Kidney (tissue), 13 donors: ENCODE measurements at regions not wholly inside any gene's neighbourhood (a gene's known extent, or its start where the extent isn't known, plus 50 kb on each side); places are given as distances from the start of the nearest gene placed in this dataset.

Source experiments
- DNase-seq, 5 donors: peaks; one replicate each; pipeline ENCODE4 v3.0.0-alpha.2; 2013 to 2020
- FAIRE-seq: peaks from 2 replicates; lab custom pipeline; 2012; peaks lifted over from hg19 to GRCh38; lab: Jason Lieb, UNC
- H3K27ac ChIP-seq, 2 donors: one replicate each; pipeline ENCODE4 v1.7.0; 2013; ENCODE audit warnings: low read depth in 2 of 2, low read length in 2 of 2, inconsistent platforms in 1 of 2
- H3K27me3 ChIP-seq: one replicate; pipeline ENCODE4 v1.7.1; 2013; ENCODE audit warnings: low read length, inconsistent platforms; ENCODE audit not compliant: control insufficient read depth, insufficient read depth
- H3K36me3 ChIP-seq, 3 donors: one replicate each; pipeline versions ENCODE4 v1.7.0 to v1.7.1; 2013; ENCODE audit warnings: low read length in 3 of 3, control low read depth in 1 of 3, inconsistent platforms in 1 of 3; ENCODE audit not compliant: insufficient read depth in 3 of 3, control insufficient read depth in 2 of 3
- H3K4me1 ChIP-seq, 3 donors: one replicate each; pipeline versions ENCODE4 v1.7.0 to v1.7.1; 2013; ENCODE audit warnings: low read length in 3 of 3, inconsistent platforms in 1 of 3, low read depth in 1 of 3; ENCODE audit not compliant: control insufficient read depth in 2 of 3, insufficient read depth in 2 of 3
- H3K4me3 ChIP-seq, 3 donors: one replicate each; pipeline versions ENCODE4 v1.7.0 to v1.8.1; 2013; ENCODE audit warnings: low read length in 3 of 3, control low read depth in 1 of 3, inconsistent platforms in 1 of 3
- H3K9ac ChIP-seq, 3 donors: one replicate each; pipeline versions ENCODE4 v1.7.0 to v1.7.1; 2013; ENCODE audit warnings: low read length in 3 of 3, control low read depth in 1 of 3, inconsistent platforms in 1 of 3
- H3K9me3 ChIP-seq, 3 donors: one replicate each; pipeline versions ENCODE4 v1.7.0 to v1.7.1; 2013; ENCODE audit warnings: low read length in 3 of 3, control low read depth in 1 of 3, inconsistent platforms in 1 of 3; ENCODE audit not compliant: control insufficient read depth in 2 of 3, insufficient read depth in 1 of 3
- CTCF ChIP-seq: IDR thresholded peaks from 3 replicates; pipeline ENCODE4 v1.5.1; 2012; ENCODE audit warnings: mild to moderate bottlenecking, moderate library complexity, borderline replicate concordance; ENCODE audit not compliant: insufficient read depth; ENCODE audit errors: extremely low read depth
- intact Hi-C: fragments of 100-400 bp; cut with DNase I; formaldehyde crosslinking; loops from one replicate; pipeline ENCODE4 v1.11.1; 2022
- donor health status: control.
- donor health status: control.
- donor health status: control.
- donor health status: control.
- donor health status: control.
- donor health status: DM: yes; HTN: yes; CAD: no.
- donor health status: Normal renal cell carcinoma (clear cell type).

GRCh38 chr20:11190741-11191140 is 516.9 kb upstream of the JAG1 start:
- Histone ChIP-seq H3K27me3 (no peaks in the 10 kb centered on the region), H3K4me1 (peaks cover 0 to 1% (median 1%) of the 10 kb centered on the region in 3 donors), H3K9ac (no peak overlapping the region), H3K9me3 (no peaks in the 10 kb centered on the region), H3K36me3 (no peaks in the 10 kb centered on the region), H3K27ac (no peak overlapping the region), H3K4me3 (no peak overlapping the region)
- no peak for DNase-seq
- intact Hi-C loops: no loop called here
- FAIRE-seq: no peak
- TF ChIP-seq CTCF: no peak

- peak in 1 of 5 donors; percentile 56 for DNase-seq
- Histone ChIP-seq H3K9me3 (no peaks in the 10 kb centered on the region), H3K36me3 (no peaks in the 10 kb centered on the region), H3K27ac (no peak overlapping the region), H3K9ac (no peak overlapping the region), H3K4me3 (no peak overlapping the region), H3K27me3 (no peaks in the 10 kb centered on the region), H3K4me1 (peaks cover 0 to 2% (median 2%) of the 10 kb centered on the region in 3 donors)
- intact Hi-C loops: no loop called here
- no peak for TF ChIP-seq CTCF
- FAIRE-seq: peak; percentile 33
Measured at GRCh38 chr20:11192106-11192505, 518.3 kb upstream of the JAG1 start.

- peaks cover 0 to 2% (median 2%) of the 10 kb centered on the region in 3 donors for H3K4me1 ChIP-seq
- intact Hi-C loops: no loop called here
- no peak overlapping the region for H3K9ac ChIP-seq
- no peak for TF ChIP-seq CTCF
- no peaks in the 10 kb centered on the region for H3K36me3 ChIP-seq
- H3K27me3 ChIP-seq: no peaks in the 10 kb centered on the region
- H3K9me3 ChIP-seq: no peaks in the 10 kb centered on the region
- H3K4me3 ChIP-seq: no peak overlapping the region
- DNase-seq (no peak), FAIRE-seq (no peak)
- no peak overlapping the region for H3K27ac ChIP-seq
Measured at GRCh38 chr20:11193241-11193640, 519.4 kb upstream of the JAG1 start.

- Histone ChIP-seq H3K9me3 (no peaks in the 10 kb centered on the region), H3K4me3 (no peak overlapping the region), H3K4me1 (peaks cover 0 to 2% (median 2%) of the 10 kb centered on the region in 3 donors), H3K27me3 (no peaks in the 10 kb centered on the region), H3K36me3 (no peaks in the 10 kb centered on the region), H3K27ac (no peak overlapping the region), H3K9ac (no peak overlapping the region)
- FAIRE-seq: no peak
- intact Hi-C loops: no loop called here
- DNase-seq: peak in 4 of 5 donors; percentile 81 to 89 (median 84)
- TF ChIP-seq CTCF: no peak
Measured at GRCh38 chr20:11195169-11195568, 521.4 kb upstream of the JAG1 start.
